SK-N-SH (cell line): ENCODE measurements at regions not wholly inside any gene's neighbourhood (a gene's known extent, or its start where the extent isn't known, plus 50 kb on each side); places are given as distances from the start of the nearest gene placed in this dataset.

Experiments used
- CTCF ChIA-PET: fragments of 300-600, 350-600 bp; formaldehyde crosslinking; extraction: SDS; loops from one replicate; lab custom pipeline; 2021; lab: Yijun Ruan, JAX
- POLR2A ChIA-PET: fragments of 350-600 bp; sonication (Branson Sonifier 250); formaldehyde crosslinking; extraction: SDS; loops from one replicate; lab custom pipeline; 2020; ENCODE audit warnings: antibody characterized with exemption, inconsistent platforms; lab: Yijun Ruan, JAX
- DNase-seq: peaks from one replicate; pipeline ENCODE4 v3.0.0; 2012
- H2AFZ ChIP-seq: fragments of 200-600 bp; sonication (generic); 2 replicates; pipeline ENCODE4 v1.8.1; 2016; ENCODE audit warnings: antibody characterized with exemption, mild to moderate bottlenecking, low read depth
- H3F3A ChIP-seq: fragments of 200-600 bp; sonication (generic); replicated peaks from 2 replicates; pipeline ENCODE3; 2016; ENCODE audit warnings: antibody characterized with exemption, mild to moderate bottlenecking; ENCODE audit not compliant: insufficient read depth
- H3K27ac ChIP-seq, 2 experiments: fragments of 200-500 bp in 1 of 2; fragments of 200-600 bp in 1 of 2; sonication (Bioruptor generic) in 1 of 2; sonication (generic), shearing (Covaris generic) in 1 of 2; 2 replicates each; pipeline versions ENCODE4 v1.5.1 to v1.6.1; 2014 to 2016; ENCODE audit warnings: low read depth in 2 of 2, inconsistent platforms in 1 of 2, low read length in 1 of 2, mild to moderate bottlenecking in 1 of 2, mixed read lengths in 1 of 2
- H3K27me3 ChIP-seq: fragments of 200-600 bp; sonication (generic), shearing (Covaris generic); 2 replicates; pipeline ENCODE4 v1.6.1; 2016; ENCODE audit warnings: mixed run types; ENCODE audit not compliant: insufficient read depth
- H3K36me3 ChIP-seq, 2 experiments: fragments of 200-500 bp in 1 of 2; fragments of 200-600 bp in 1 of 2; sonication (Bioruptor generic) in 1 of 2; sonication (generic) in 1 of 2; replicated peaks in 1 of 2; 2 replicates each; pipeline versions ENCODE3 to v1.5.1; 2014 to 2016; ENCODE audit warnings: low read length in 1 of 2, mild to moderate bottlenecking in 1 of 2; ENCODE audit not compliant: insufficient read depth in 2 of 2, control insufficient read depth in 1 of 2
- H3K4me1 ChIP-seq, 2 experiments: fragments of 200-500 bp in 1 of 2; fragments of 200-600 bp in 1 of 2; sonication (Bioruptor generic) in 1 of 2; sonication (generic), shearing (Covaris generic) in 1 of 2; 2 replicates each; pipeline versions ENCODE4 v1.5.1 to v1.6.1; 2014 to 2016; ENCODE audit warnings: low read depth in 1 of 2, low read length in 1 of 2, mixed run types in 1 of 2; ENCODE audit not compliant: insufficient read depth in 2 of 2, control insufficient read depth in 1 of 2
- H3K4me2 ChIP-seq: fragments of 200-600 bp; sonication (generic), shearing (Covaris generic); 2 replicates; pipeline ENCODE4 v1.6.1; 2017; ENCODE audit warnings: mixed run types
- H3K4me3 ChIP-seq, 2 experiments: fragments of 200-500 bp in 1 of 2; fragments of 200-600 bp in 1 of 2; sonication (Bioruptor generic) in 1 of 2; sonication (generic), shearing (Covaris generic) in 1 of 2; 2 replicates each; pipeline versions ENCODE4 v1.5.1 to v1.8.1; 2014 to 2016; ENCODE audit warnings: low read depth in 2 of 2, inconsistent platforms in 1 of 2, low read length in 1 of 2, mild to moderate bottlenecking in 1 of 2, mixed read lengths in 1 of 2, moderate library complexity in 1 of 2
- H3K79me2 ChIP-seq: fragments of 200-600 bp; sonication (generic); 2 replicates; pipeline ENCODE4 v1.8.1; 2017; ENCODE audit warnings: mild to moderate bottlenecking; ENCODE audit not compliant: insufficient read depth
- H3K9ac ChIP-seq: fragments of 200-600 bp; sonication (generic); 2 replicates; pipeline ENCODE4 v1.6.1; 2017; ENCODE audit warnings: mixed run types
- H3K9me2 ChIP-seq: fragments of 200-600 bp; sonication (generic); 2 replicates; pipeline ENCODE4 v1.6.1; 2017; ENCODE audit warnings: mixed run types
- H3K9me3 ChIP-seq: fragments of 200-600 bp; sonication (generic); 2 replicates; pipeline ENCODE4 v1.6.1; 2017; ENCODE audit warnings: mixed run types, mild to moderate bottlenecking, moderate library complexity
- H4K20me1 ChIP-seq: fragments of 200-600 bp; sonication (generic); 2 replicates; pipeline ENCODE4 v1.6.1; 2017; ENCODE audit warnings: mild to moderate bottlenecking, mixed run types; ENCODE audit not compliant: insufficient read depth
- CTCF ChIP-seq: fragments of 200-600 bp; sonication (generic); IDR thresholded peaks from 2 replicates; pipeline ENCODE4 v1.6.1; 2017; ENCODE audit warnings: antibody characterized with exemption, mild to moderate bottlenecking, moderate library complexity
- ELF1 ChIP-seq: IDR thresholded peaks from 2 replicates; pipeline ENCODE4 v1.4.0; 2012
- EZH2phosphoT487 ChIP-seq: fragments of 200-600 bp; sonication (generic); IDR thresholded peaks from 2 replicates; pipeline ENCODE4 v1.6.1; 2017; ENCODE audit warnings: low read depth, mixed run types, mild to moderate bottlenecking, antibody characterized with exemption, moderate library complexity, borderline replicate concordance
- FOSL2 ChIP-seq: IDR thresholded peaks from 2 replicates; pipeline ENCODE4 v1.4.0; 2012; ENCODE audit warnings: low read depth, mild to moderate bottlenecking, moderate library complexity, borderline replicate concordance
- FOXJ3 ChIP-seq: sonication (generic); formaldehyde crosslinking; IDR thresholded peaks from 2 replicates; pipeline ENCODE4 v1.5.1; 2020; ENCODE audit warnings: mild to moderate bottlenecking, missing genetic modification reagents
- GATA2 ChIP-seq: sonication (generic); formaldehyde crosslinking; IDR thresholded peaks from 2 replicates; pipeline ENCODE4 v1.5.0; 2020; ENCODE audit warnings: mild to moderate bottlenecking, missing genetic modification reagents
- IRF3 ChIP-seq: fragments of 150-350 bp; IDR thresholded peaks from 2 replicates; pipeline ENCODE4 v1.6.1; 2016; ENCODE audit warnings: mild to moderate bottlenecking, low read depth, low read length
- JUND ChIP-seq: IDR thresholded peaks from 2 replicates; pipeline ENCODE4 v1.4.0; 2012
- NFIC ChIP-seq: IDR thresholded peaks from 2 replicates; pipeline ENCODE4 v1.4.0; 2012; ENCODE audit warnings: borderline replicate concordance
- NRF1 ChIP-seq: IDR thresholded peaks from 2 replicates; pipeline ENCODE4 v1.6.1; 2012; ENCODE audit warnings: low read depth, mild to moderate bottlenecking, low read length
- RAD21 ChIP-seq: IDR thresholded peaks from 2 replicates; pipeline ENCODE4 v1.6.1; 2012; ENCODE audit warnings: mild to moderate bottlenecking, low read length
- RFX5 ChIP-seq: IDR thresholded peaks from 2 replicates; pipeline ENCODE4 v1.6.1; 2012; ENCODE audit warnings: mild to moderate bottlenecking, improper control_type of control experiment, low read length
- SIN3A ChIP-seq: IDR thresholded peaks from 2 replicates; pipeline ENCODE4 v1.6.1; 2012; ENCODE audit warnings: low read depth, mild to moderate bottlenecking, low read length, moderate library complexity, borderline replicate concordance
- SMC3 ChIP-seq: IDR thresholded peaks from 2 replicates; pipeline ENCODE4 v1.6.1; 2012; ENCODE audit warnings: low read depth, low read length, improper control_type of control experiment
- TAF1 ChIP-seq: IDR thresholded peaks from 2 replicates; pipeline ENCODE4 v1.6.1; 2012; ENCODE audit warnings: low read depth, mild to moderate bottlenecking, low read length, moderate library complexity, borderline replicate concordance
- TEAD4 ChIP-seq: IDR thresholded peaks from 2 replicates; pipeline ENCODE4 v1.4.0; 2012; ENCODE audit warnings: mild to moderate bottlenecking, borderline replicate concordance; ENCODE audit not compliant: insufficient read depth
- USF1 ChIP-seq: IDR thresholded peaks from 2 replicates; pipeline ENCODE4 v1.4.0; 2012; ENCODE audit warnings: low read depth, borderline replicate concordance
- USF2 ChIP-seq: fragments of 150-350 bp; IDR thresholded peaks from 2 replicates; pipeline ENCODE4 v1.6.1; 2017; ENCODE audit warnings: antibody characterized with exemption, low read length, low read depth, borderline replicate concordance
- WGBS: methylation state at CpG from one replicate; pipeline ENCODE4 v1.1.6; 2017; ENCODE audit warnings: low lambda C conversion rate; 5-methylcytosine and 5-hydroxymethylcytosine counted together

GRCh38 chr21:17387030-17387617, 125.7 kb upstream of the CXADR start:
- peak; percentile 52 for DNase-seq
- POLR2A ChIA-PET: no interaction called here
- Histone ChIP-seq H3K9ac (no peak overlapping the region), H3K79me2 (no peaks in the 10 kb centered on the region), H4K20me1 (no peaks in the 10 kb centered on the region), H3F3A (no peaks in the 10 kb centered on the region), H3K4me3 (no peak overlapping the region; a peak in 1 of 4 replicates), H3K36me3 (no peaks in the 10 kb centered on the region), H3K4me1 (no peaks in the 10 kb centered on the region), H3K27ac (no peak overlapping the region), H3K4me2 (no peak overlapping the region), H2AFZ (peak overlapping the region; percentile 2; the same call in 1 of the 2 replicates), H3K9me2 (no peaks in the 10 kb centered on the region), H3K27me3 (no peaks in the 10 kb centered on the region; the same call in 1 of the 2 replicates), H3K9me3 (no peaks in the 10 kb centered on the region)
- CTCF ChIA-PET: interaction anchor here (0.5 to 5.4 kb wide), 49 partner anchors 8 to 1580 kb away, joined by 3 to 91 read pairs (median 4); partner anchors contain the start of gene CXADR
- 14% methylated on average over 7 of the region's 7 CpGs for WGBS
- TF ChIP-seq GATA2 (CRISPR knock-in tag) (no peak), RFX5 (peak; percentile 30; the same call in 1 of the 2 replicates), USF1 (no peak), CTCF (peak; percentile 83), SMC3 (peak; percentile 80), FOSL2 (no peak), TEAD4 (no peak), USF2 (no peak), FOXJ3 (CRISPR knock-in tag) (no peak), TAF1 (no peak), RAD21 (peak; percentile 95), EZH2phosphoT487 (no peak), NFIC (no peak), IRF3 (no peak), JUND (no peak), NRF1 (0 out of 2 replicates have a peak, but pooled peaks have one; percentile 8), ELF1 (no peak), SIN3A (no peak)
